Kidney epithelial cell (primary cell): ENCODE measurements at regions not wholly inside any gene's neighbourhood (a gene's known extent, or its start where the extent isn't known, plus 50 kb on each side); places are given as distances from the start of the nearest gene placed in this dataset.

Source experiments
- DNase-seq: peaks from one replicate; pipeline ENCODE4 v3.0.0-alpha.2; 2010; ENCODE audit warnings: low read depth
- H3K27me3 ChIP-seq: 2 replicates; pipeline ENCODE4 v1.6.0; 2011; ENCODE audit warnings: low read length; ENCODE audit not compliant: control insufficient read depth, insufficient read depth
- H3K36me3 ChIP-seq: 2 replicates; pipeline ENCODE4 v1.5.1; 2011; ENCODE audit warnings: low read length; ENCODE audit not compliant: control insufficient read depth, insufficient read depth
- H3K4me3 ChIP-seq: 2 replicates; pipeline ENCODE4 v1.5.1; 2011; ENCODE audit warnings: low read depth, mild to moderate bottlenecking, control low read depth, low read length
- CTCF ChIP-seq: IDR thresholded peaks from 2 replicates; pipeline ENCODE4 v1.5.1; 2011; ENCODE audit warnings: mild to moderate bottlenecking, moderate library complexity, low read length, control low read depth, inconsistent platforms; ENCODE audit not compliant: insufficient read depth, poor library complexity, severe bottlenecking

DNA sequence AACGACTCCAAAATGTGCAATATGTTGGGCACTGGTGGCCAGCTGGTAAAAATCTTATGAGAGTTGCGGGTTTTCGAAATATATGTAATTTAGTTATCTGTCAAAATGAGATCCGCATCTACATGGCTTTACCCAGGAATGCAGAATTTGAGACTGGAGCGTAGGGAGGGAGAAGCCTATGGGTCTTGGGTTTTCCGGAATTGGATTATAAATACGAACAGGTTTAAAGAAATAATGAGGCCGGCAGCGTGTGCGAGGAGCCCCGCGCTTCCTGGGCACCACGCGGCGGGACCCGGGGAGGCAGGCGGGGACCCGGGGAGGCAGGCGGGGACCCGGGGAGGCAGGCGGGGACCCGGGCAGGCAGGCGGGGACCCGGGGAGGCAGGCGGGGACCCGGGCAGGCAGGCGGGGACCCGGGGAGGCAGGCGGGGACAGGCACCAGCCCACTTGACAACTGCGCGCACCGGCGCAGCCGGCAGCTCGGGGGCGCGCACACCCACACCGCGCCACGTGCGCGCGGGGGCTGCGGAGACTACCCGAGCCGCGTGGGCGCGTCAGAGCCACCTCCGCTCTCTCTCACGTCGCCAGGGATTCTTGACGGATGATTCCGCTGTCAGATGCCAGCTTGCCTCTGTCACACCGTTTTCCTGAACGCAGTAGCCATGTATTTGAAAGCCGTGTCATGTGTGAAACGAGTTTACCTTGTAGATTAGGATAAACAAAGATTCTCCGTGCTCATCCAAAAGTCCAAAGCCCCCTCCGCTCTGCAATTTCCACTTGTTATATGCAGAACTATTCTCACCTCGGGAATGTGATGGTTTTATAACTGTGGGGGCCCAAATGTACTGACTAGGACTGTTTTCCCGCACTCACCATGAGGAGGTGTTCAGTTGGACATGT, 54.3 kb upstream of the HNRNPU start:
- no peak for DNase-seq
- no peak for TF ChIP-seq CTCF
- Histone ChIP-seq H3K36me3 (no peaks in the 10 kb centered on the region), H3K4me3 (peak overlapping the region; percentile 44), H3K27me3 (no peaks in the 10 kb centered on the region)

GRCh38 chr1:244917073-244917670, 52.8 kb upstream of the HNRNPU start:
- H3K27me3 ChIP-seq: no peaks in the 10 kb centered on the region
- TF ChIP-seq CTCF: no peak
- no peak overlapping the region for H3K4me3 ChIP-seq
- DNase-seq: no peak
- no peaks in the 10 kb centered on the region for H3K36me3 ChIP-seq

DNA sequence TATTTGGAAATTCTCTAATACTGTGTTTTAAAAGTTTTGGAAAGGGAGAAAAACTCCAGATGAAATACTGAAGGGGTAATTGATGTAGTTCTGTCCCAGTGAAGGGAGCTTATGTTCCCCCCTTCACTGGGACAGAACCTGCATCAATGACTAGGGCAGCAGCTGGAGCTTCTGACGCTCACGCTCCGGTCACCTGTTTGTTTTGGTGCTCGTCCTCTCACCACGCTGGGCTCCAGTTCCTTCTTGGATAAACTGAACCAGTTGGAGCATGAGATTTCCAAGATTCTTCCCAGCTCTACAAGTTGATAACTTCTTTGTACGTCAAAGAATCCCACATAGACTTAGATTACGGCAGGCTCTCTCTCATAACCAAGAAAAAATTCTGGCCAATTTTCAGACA, 51.4 kb upstream of the HNRNPU start:
- TF ChIP-seq CTCF: no peak
- no peaks in the 10 kb centered on the region for H3K36me3 ChIP-seq
- DNase-seq: no peak
- H3K27me3 ChIP-seq: no peaks in the 10 kb centered on the region
- H3K4me3 ChIP-seq: no peak overlapping the region

DNA sequence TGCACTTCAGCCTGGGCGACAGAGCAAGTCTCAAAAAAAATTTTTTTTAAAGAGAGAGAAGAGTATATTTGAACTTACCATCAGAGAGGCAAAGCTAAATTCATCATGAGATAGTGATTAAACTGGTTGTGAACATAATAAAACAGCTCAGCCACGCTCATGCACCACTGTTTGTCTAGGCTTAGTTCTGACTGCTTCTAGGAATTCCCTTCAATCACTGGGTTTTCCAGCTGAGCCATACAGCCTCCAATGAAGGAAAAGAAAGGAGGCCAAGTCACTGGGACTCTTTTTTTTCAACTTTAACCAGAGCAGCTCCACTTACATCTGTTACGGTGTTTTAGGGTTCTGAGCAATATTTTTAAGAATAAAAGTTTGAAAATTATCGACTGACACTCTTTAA, 50.4 kb upstream of the HNRNPU start:
- Histone ChIP-seq H3K4me3 (no peak overlapping the region), H3K36me3 (no peaks in the 10 kb centered on the region), H3K27me3 (no peaks in the 10 kb centered on the region)
- no peak for DNase-seq
- no peak for TF ChIP-seq CTCF
